Right lobe of liver (tissue), 6 donors: ENCODE measurements at regions not wholly inside any gene's neighbourhood (a gene's known extent, or its start where the extent isn't known, plus 50 kb on each side); places are given as distances from the start of the nearest gene placed in this dataset.

Experiments
- ATAC-seq, 4 donors: fragments of 200-7000 bp; cut with Tn5 transposase; one replicate each; pipeline ENCODE4 v1.9.1; 2020; ENCODE audit warnings: mild to moderate bottlenecking in 4 of 4, moderate library complexity in 4 of 4
- DNase-seq, 3 donors: peaks; one replicate each; pipeline ENCODE4 v3.0.0-alpha.2; 2020
- H3K27ac ChIP-seq, 3 donors: fragments of 200-600 bp; one replicate each; pipeline ENCODE4 v1.8.0; 2022
- H3K27me3 ChIP-seq, 2 donors: fragments of 200-600 bp; one replicate each; pipeline ENCODE4 v1.8.0; 2022
- H3K36me3 ChIP-seq, 4 donors: fragments of 200-600 bp; sonication (generic) in 1 of 4; one replicate each; pipeline versions ENCODE4 v1.5.1 to v1.8.0; 2017 to 2022; ENCODE audit warnings: control low read depth in 1 of 4
- H3K4me1 ChIP-seq, 4 donors: fragments of 200-600 bp; sonication (generic) in 1 of 4; one replicate each; pipeline versions ENCODE4 v1.5.1 to v1.8.0; 2017 to 2022; ENCODE audit warnings: control low read depth in 1 of 4
- H3K4me3 ChIP-seq, 3 donors: fragments of 200-600 bp; one replicate each; pipeline ENCODE4 v1.8.0; 2022
- H3K9me3 ChIP-seq, 4 donors: fragments of 200-600 bp; sonication (generic) in 1 of 4; one replicate each; pipeline versions ENCODE4 v1.5.1 to v1.8.0; 2017 to 2022; ENCODE audit warnings: control low read depth in 1 of 4
- POLR2A ChIP-seq: fragments of 450-650 bp; IDR thresholded peaks from one replicate; pipeline ENCODE4 v1.6.1; 2017; ENCODE audit warnings: antibody characterized with exemption, mild to moderate bottlenecking
- WGBS: methylation state at CpG from one replicate; pipeline ENCODE4 v1.1.6; 2018; ENCODE audit warnings: low coverage, low lambda C conversion rate; ENCODE audit not compliant: insufficient coverage; ENCODE audit errors: missing lambda C conversion rate; 5-methylcytosine and 5-hydroxymethylcytosine counted together
- intact Hi-C, 2 donors: fragments of 100-400 bp; cut with DNase I; formaldehyde crosslinking; loops; one replicate each; pipeline versions ENCODE4 v1.11.2 to v1.14.1; 2022
- TF ChIP-seq, protein P1 (sequence below), 4 donors: fragments of 200-600 bp in 3 of 4; fragments of 450-650 bp in 1 of 4; IDR thresholded peaks; one replicate each; pipeline versions ENCODE4 v1.5.1 to v1.8.0; 2016 to 2022; ENCODE audit warnings: antibody characterized with exemption in 4 of 4, mild to moderate bottlenecking in 2 of 4
- donor health status: DM: no; HTN: yes; CAD: no.
- donor health status: DM: no; HTN: no; CAD: no.
- donor health status: DM: no; HTN: no; CAD: no.
- donor health status: DM: no; HTN: yes; CAD: no.
- donor health status: DM: no; HTN: yes; CAD: no.

DNA sequence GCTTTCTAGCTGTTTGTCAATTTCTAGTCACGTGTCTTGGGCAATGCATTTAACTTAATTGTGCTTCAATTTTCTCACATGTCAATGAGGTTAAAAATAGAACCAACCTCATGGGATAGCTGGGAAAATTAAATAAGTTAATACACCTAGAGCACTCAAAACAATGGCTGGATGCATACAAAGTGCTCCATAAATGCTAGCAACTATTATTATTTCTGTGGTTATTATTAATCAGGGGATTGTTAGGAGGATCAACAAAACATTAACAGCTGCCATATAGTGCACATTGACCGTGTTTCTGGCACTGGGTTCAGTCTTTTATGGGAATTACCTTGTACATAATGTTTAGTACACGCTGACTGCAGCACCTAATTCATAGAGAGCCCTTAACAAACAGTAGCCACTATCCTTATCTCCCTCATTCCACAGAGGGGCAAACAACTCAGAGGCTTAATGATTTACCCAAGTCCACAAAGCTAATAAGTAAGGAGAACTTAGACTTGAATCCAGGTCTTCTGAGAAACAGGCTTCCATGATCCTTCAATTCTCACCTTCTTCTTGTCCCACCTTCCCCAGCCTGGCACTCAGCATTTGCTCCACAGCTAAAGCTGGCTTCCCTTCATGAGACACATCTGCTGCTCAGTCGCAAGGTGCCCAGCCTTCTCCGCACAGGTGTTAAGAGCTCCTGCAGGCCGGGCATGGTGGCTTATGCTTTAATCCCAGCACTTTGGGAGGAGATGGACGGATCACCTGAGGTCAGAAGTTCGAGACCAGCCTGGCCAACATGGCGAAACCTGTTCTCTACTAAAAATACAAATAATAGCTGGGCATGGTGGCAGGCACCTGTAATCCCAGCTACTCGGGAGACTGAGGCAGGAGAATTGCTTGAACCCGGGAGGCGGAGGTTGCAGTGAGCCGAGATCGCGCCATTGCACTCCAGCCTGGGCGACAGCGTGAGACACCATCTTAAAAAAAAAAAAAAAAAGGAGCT lies 137.4 kb upstream of the ABCA1 start:
- DNase-seq, result no peak
- H3K4me3 ChIP-seq, result peak overlapping the region in 1 of 3 donors; percentile 19
- ATAC-seq, result peak; percentile 55 to 76 (median 63)
- H3K36me3 ChIP-seq, result no peaks in the 10 kb centered on the region
- intact Hi-C loops, result no loop called here
- peak overlapping the region; percentile 4 to 69 (median 54) for H3K27ac ChIP-seq
- WGBS, result 72% methylated on average over 14 of the region's 17 CpGs
- no peaks in the 10 kb centered on the region for H3K27me3 ChIP-seq
- TF ChIP-seq POLR2A, result no peak
- TF ChIP-seq, protein P1, sequence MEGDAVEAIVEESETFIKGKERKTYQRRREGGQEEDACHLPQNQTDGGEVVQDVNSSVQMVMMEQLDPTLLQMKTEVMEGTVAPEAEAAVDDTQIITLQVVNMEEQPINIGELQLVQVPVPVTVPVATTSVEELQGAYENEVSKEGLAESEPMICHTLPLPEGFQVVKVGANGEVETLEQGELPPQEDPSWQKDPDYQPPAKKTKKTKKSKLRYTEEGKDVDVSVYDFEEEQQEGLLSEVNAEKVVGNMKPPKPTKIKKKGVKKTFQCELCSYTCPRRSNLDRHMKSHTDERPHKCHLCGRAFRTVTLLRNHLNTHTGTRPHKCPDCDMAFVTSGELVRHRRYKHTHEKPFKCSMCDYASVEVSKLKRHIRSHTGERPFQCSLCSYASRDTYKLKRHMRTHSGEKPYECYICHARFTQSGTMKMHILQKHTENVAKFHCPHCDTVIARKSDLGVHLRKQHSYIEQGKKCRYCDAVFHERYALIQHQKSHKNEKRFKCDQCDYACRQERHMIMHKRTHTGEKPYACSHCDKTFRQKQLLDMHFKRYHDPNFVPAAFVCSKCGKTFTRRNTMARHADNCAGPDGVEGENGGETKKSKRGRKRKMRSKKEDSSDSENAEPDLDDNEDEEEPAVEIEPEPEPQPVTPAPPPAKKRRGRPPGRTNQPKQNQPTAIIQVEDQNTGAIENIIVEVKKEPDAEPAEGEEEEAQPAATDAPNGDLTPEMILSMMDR (IDR thresholded peaks at IDR 0.05), result no peak
- peaks cover 0 to 33% (median 11%) of the 10 kb centered on the region in 4 donors for H3K4me1 ChIP-seq
- no peaks in the 10 kb centered on the region for H3K9me3 ChIP-seq

DNA sequence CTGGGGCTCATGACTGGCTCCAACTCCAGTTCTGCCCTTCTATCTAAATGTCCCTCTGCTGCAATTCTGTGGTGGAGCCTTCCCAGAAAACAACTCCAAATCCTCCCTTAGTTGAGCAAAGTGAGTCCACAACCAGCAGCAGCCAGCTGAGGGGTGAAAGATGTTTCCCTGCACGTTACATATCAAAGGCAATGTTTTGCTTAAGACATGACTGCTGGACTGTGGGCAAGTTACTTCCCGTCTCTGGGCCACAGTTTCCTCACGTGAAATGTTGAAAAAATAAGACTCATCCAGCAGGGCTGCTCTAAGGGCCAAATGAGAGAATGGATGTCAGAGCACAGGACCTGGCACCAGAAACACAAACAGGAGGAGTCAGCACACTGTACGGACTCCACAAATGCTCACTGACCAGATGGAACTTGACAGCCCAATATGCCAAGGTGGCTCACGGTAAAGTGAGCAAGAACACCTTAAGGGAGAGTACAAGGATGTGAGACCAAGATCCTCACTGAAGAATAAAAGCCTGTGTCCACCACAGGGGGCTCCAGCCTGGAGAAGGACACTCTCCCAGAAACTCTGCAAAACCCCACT lies 138.4 kb upstream of the ABCA1 start:
- Histone ChIP-seq H3K27ac (no peak overlapping the region), H3K9me3 (no peaks in the 10 kb centered on the region), H3K27me3 (no peaks in the 10 kb centered on the region), H3K4me1 (peaks cover 0 to 33% (median 11%) of the 10 kb centered on the region in 4 donors), H3K36me3 (no peaks in the 10 kb centered on the region), H3K4me3 (no peak overlapping the region)
- 65% methylated on average over 2 of the region's 5 CpGs for whole genome bisulfite sequencing
- TF ChIP-seq, protein P1 (IDR thresholded peaks at IDR 0.05), result no peak
- TF ChIP-seq POLR2A, result no peak
- DNase-seq, result no peak
- no peak for ATAC-seq
- intact Hi-C loops, result no loop called here

- Histone ChIP-seq H3K27ac (no peak overlapping the region), H3K27me3 (no peaks in the 10 kb centered on the region), H3K36me3 (no peaks in the 10 kb centered on the region), H3K9me3 (no peaks in the 10 kb centered on the region), H3K4me1 (peaks cover 0 to 28% (median 11%) of the 10 kb centered on the region in 4 donors), H3K4me3 (no peak overlapping the region)
- intact Hi-C loops, result no loop called here
- WGBS, result 96% methylated on average over 3 of the region's 3 CpGs
- ATAC-seq (no peak), DNase-seq (no peak)
- TF ChIP-seq, protein P1 (IDR thresholded peaks at IDR 0.05), result no peak
- no peak for TF ChIP-seq POLR2A
These were observed 140.1 kb upstream of the ABCA1 start for GRCh38 chr9:105067895-105068580.

DNA sequence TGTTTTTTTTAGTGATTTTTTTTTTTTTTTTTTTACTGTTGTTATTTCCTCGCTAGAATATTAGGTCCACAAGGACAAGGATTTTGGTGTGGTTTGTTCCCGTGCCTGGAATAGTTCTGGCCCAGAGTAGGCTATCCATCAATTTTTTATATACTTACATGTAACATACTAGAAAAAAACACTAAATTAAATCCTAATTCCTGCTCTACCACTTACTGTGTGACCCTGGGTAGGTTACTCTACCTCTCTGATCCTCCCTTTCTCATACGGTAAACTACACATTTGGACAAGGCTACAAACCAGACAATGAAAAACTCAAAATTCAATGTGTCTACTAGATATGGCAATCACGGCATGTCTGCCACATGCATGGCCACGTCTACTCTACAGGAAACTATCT lies 141.3 kb upstream of the ABCA1 start:
- 87% methylated on average over 5 of the region's 5 CpGs for WGBS
- Histone ChIP-seq H3K27ac (no peak overlapping the region), H3K9me3 (no peaks in the 10 kb centered on the region), H3K27me3 (no peaks in the 10 kb centered on the region), H3K36me3 (no peaks in the 10 kb centered on the region), H3K4me1 (peaks cover 0 to 18% (median 6%) of the 10 kb centered on the region in 4 donors), H3K4me3 (no peak overlapping the region)
- ATAC-seq (no peak), DNase-seq (no peak)
- no peak for TF ChIP-seq POLR2A
- TF ChIP-seq, protein P1 (IDR thresholded peaks at IDR 0.05), result no peak
- intact Hi-C loops, result no loop called here
